H9 (cell line): ENCODE measurements at regions not wholly inside any gene's neighbourhood (a gene's known extent, or its start where the extent isn't known, plus 50 kb on each side); places are given as distances from the start of the nearest gene placed in this dataset.

Source experiments
- DNase-seq: peaks from one replicate; pipeline ENCODE4 v3.0.0-alpha.2; 2017
- H2AFZ ChIP-seq: one replicate; pipeline ENCODE4 v1.6.1; 2013; ENCODE audit warnings: mild to moderate bottlenecking, low read length, control low read depth, moderate library complexity
- H2AK5ac ChIP-seq: 2 replicates; pipeline ENCODE4 v1.6.1; 2013; ENCODE audit warnings: low read length, control low read depth, mixed read lengths; ENCODE audit not compliant: insufficient read length
- H2BK120ac ChIP-seq: one replicate; pipeline ENCODE4 v1.6.1; 2013; ENCODE audit warnings: low read depth, mild to moderate bottlenecking, low read length, control low read depth, inconsistent platforms; ENCODE audit not compliant: poor library complexity, severe bottlenecking
- H2BK12ac ChIP-seq: 2 replicates; pipeline ENCODE4 v1.6.1; 2013; ENCODE audit warnings: low read length, control low read depth, mixed read lengths, low read depth; ENCODE audit not compliant: insufficient read length
- H2BK15ac ChIP-seq: 2 replicates; pipeline ENCODE4 v1.6.1; 2013; ENCODE audit warnings: low read depth, low read length, control low read depth
- H2BK20ac ChIP-seq: one replicate; pipeline ENCODE4 v1.6.1; 2013; ENCODE audit warnings: low read depth, mild to moderate bottlenecking, low read length, control low read depth, inconsistent platforms; ENCODE audit not compliant: poor library complexity, severe bottlenecking
- H2BK5ac ChIP-seq: 2 replicates; pipeline ENCODE4 v1.6.1; 2013; ENCODE audit warnings: low read length, control low read depth, mixed read lengths; ENCODE audit not compliant: insufficient read length
- H3K14ac ChIP-seq: 2 replicates; pipeline ENCODE4 v1.6.1; 2013; ENCODE audit warnings: low read length, control low read depth; ENCODE audit not compliant: insufficient read depth
- H3K18ac ChIP-seq: 2 replicates; pipeline ENCODE4 v1.6.1; 2013; ENCODE audit warnings: low read depth, mild to moderate bottlenecking, mixed read lengths, low read length, control low read depth; ENCODE audit not compliant: insufficient read length
- H3K23ac ChIP-seq: 2 replicates; pipeline ENCODE4 v1.6.1; 2013; ENCODE audit warnings: low read length, control low read depth, mixed read lengths, low read depth; ENCODE audit not compliant: insufficient read length
- H3K23me2 ChIP-seq: 2 replicates; pipeline ENCODE4 v1.6.1; 2013; ENCODE audit warnings: low read depth, mild to moderate bottlenecking, mixed read lengths, low read length, control low read depth; ENCODE audit not compliant: insufficient read length, poor library complexity, severe bottlenecking
- H3K27ac ChIP-seq: 2 replicates; pipeline ENCODE4 v1.5.1; 2013; ENCODE audit warnings: low read length, control low read depth, mixed read lengths, low read depth; ENCODE audit not compliant: insufficient read length
- H3K27me3 ChIP-seq: 2 replicates; pipeline ENCODE4 v1.6.1; 2013; ENCODE audit warnings: low read length, control low read depth, inconsistent platforms; ENCODE audit not compliant: insufficient read depth
- H3K4ac ChIP-seq: 2 replicates; pipeline ENCODE4 v1.6.1; 2013; ENCODE audit warnings: low read depth, mild to moderate bottlenecking, control low read depth, inconsistent platforms, low read length, moderate library complexity
- H3K4me1 ChIP-seq: 2 replicates; pipeline ENCODE4 v1.6.1; 2013; ENCODE audit warnings: low read length, control low read depth, inconsistent platforms; ENCODE audit not compliant: insufficient read depth
- H3K4me2 ChIP-seq: 2 replicates; pipeline ENCODE4 v1.6.1; 2013; ENCODE audit warnings: low read length, control low read depth, mixed read lengths; ENCODE audit not compliant: insufficient read length, insufficient read depth
- H3K56ac ChIP-seq: 2 replicates; pipeline ENCODE4 v1.6.1; 2013; ENCODE audit warnings: low read depth, mild to moderate bottlenecking, mixed read lengths, low read length, control low read depth; ENCODE audit not compliant: insufficient read length
- H3K79me1 ChIP-seq: 2 replicates; pipeline ENCODE4 v1.6.1; 2013; ENCODE audit warnings: low read depth, mild to moderate bottlenecking, moderate library complexity, low read length, control low read depth, inconsistent platforms; ENCODE audit not compliant: insufficient read depth, poor library complexity, severe bottlenecking
- H3K79me2 ChIP-seq: 2 replicates; pipeline ENCODE4 v1.6.1; 2013; ENCODE audit warnings: low read length, control low read depth, inconsistent platforms; ENCODE audit not compliant: insufficient read depth
- H3K9ac ChIP-seq: 2 replicates; pipeline ENCODE4 v1.6.1; 2013; ENCODE audit warnings: low read length, control low read depth, mixed read lengths; ENCODE audit not compliant: insufficient read length; ENCODE audit errors: extremely low read depth
- H3K9me3 ChIP-seq: one replicate; pipeline ENCODE4 v1.6.1; 2013; ENCODE audit warnings: low read depth, low read length, inconsistent platforms; ENCODE audit not compliant: control insufficient read depth
- H3T11ph ChIP-seq: one replicate; pipeline ENCODE4 v1.6.1; 2013; ENCODE audit warnings: mild to moderate bottlenecking, low read length, control low read depth, inconsistent platforms
- H4K20me1 ChIP-seq: one replicate; pipeline ENCODE4 v1.6.1; 2013; ENCODE audit not compliant: control insufficient read depth, insufficient read length, insufficient read depth
- H4K5ac ChIP-seq: 2 replicates; pipeline ENCODE4 v1.6.1; 2013; ENCODE audit warnings: low read depth, mild to moderate bottlenecking, mixed read lengths, low read length, control low read depth; ENCODE audit not compliant: insufficient read length
- H4K8ac ChIP-seq: replicated peaks from 2 replicates; pipeline ENCODE4 v1.6.1; 2013; ENCODE audit warnings: low read length, control low read depth, mixed read lengths, low read depth; ENCODE audit not compliant: insufficient read length
- H4K91ac ChIP-seq: 2 replicates; pipeline ENCODE4 v1.6.1; 2013; ENCODE audit warnings: low read depth, mild to moderate bottlenecking, moderate library complexity, mixed read lengths, low read length, control low read depth; ENCODE audit not compliant: insufficient read length
- H3K27ac Mint-ChIP-seq, 3 experiments: 2 replicates in 2 of 3; 3 replicates in 1 of 3; pipeline ENCODE4 v1.8.0; 2020 to 2021; ENCODE audit warnings: mixed read lengths in 3 of 3, mild to moderate bottlenecking in 1 of 3, moderate library complexity in 1 of 3
- H3K27me3 Mint-ChIP-seq: 2 replicates; pipeline ENCODE4 v1.8.0; 2021; ENCODE audit warnings: low read depth, mild to moderate bottlenecking, moderate library complexity, mixed read lengths
- H3K36me3 Mint-ChIP-seq, 3 experiments: 2 replicates in 2 of 3; 3 replicates in 1 of 3; pipeline ENCODE4 v1.8.0; 2020 to 2021; ENCODE audit warnings: low read depth in 3 of 3, mixed read lengths in 3 of 3; ENCODE audit not compliant: insufficient read depth in 1 of 3
- H3K4me1 Mint-ChIP-seq, 2 experiments: 2 replicates each; pipeline ENCODE4 v1.8.0; 2020; ENCODE audit warnings: mixed read lengths in 2 of 2
- H3K4me3 Mint-ChIP-seq, 2 experiments: 2 replicates in 1 of 2; 3 replicates in 1 of 2; pipeline ENCODE4 v1.8.0; 2020 to 2021; ENCODE audit warnings: mild to moderate bottlenecking in 2 of 2, mixed read lengths in 2 of 2, moderate library complexity in 1 of 2
- H3K9me3 Mint-ChIP-seq, 2 experiments: 2 replicates in 1 of 2; 3 replicates in 1 of 2; pipeline ENCODE4 v1.8.0; 2020; ENCODE audit warnings: mild to moderate bottlenecking in 2 of 2, mixed read lengths in 2 of 2, moderate library complexity in 1 of 2
- WGBS: extraction: QIAGEN DNeasy Blood & Tissue Kit; methylation state at CpG from one replicate; pipeline ENCODE4 v1.1.7; 2013; ENCODE audit warnings: missing lambda C conversion rate, low lambda C conversion rate, mixed read lengths; ENCODE audit not compliant: insufficient read length; ENCODE audit errors: extremely low coverage; 5-methylcytosine and 5-hydroxymethylcytosine counted together
- TF ChIP-seq, protein P1 (sequence below): fragments of 200-600 bp; sonication (generic); conservative IDR thresholded peaks from 3 replicates; pipeline ENCODE4 v1.8.0; 2021; ENCODE audit warnings: antibody characterized with exemption, mild to moderate bottlenecking

DNA sequence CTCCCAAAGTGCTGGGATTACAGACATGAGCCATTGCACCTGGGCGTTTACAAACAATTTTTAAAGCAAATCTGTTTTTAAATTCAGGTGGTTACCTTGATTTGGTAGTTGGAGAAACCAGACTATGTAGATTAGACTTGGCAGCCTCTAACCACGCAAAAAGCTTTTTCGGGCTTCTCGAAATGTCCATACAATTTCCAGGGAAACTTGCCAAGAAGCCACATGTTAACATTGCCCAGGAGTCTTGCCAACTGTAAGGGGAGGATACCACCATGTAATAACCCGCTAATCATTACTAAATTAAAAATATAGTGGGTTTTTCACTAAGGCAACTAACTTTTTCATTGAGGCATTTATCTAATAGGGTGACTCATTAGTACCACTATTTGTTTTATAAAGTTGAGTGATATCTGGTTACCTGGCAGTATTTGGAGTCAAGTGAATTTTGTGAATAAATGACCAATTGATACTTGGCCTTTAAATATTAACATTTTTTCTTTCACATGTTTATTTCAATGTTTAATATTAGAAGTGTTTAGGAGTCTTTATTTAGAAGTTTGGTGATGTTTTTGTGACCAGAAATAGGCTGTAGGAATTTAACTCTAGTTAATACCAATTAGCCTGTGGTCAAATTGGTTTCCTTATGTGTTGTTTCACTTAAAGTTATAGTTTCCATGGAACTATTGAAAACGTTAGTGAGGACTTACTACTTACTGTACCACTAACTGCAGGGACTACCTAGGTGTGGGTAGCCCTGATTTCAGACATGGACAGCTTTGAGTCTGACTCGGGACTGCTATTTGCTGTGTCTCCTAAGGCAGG lies 61.3 kb downstream of the CLDN34 start:
- H3K4me1 ChIP-seq, result no peaks in the 10 kb centered on the region; the same call in 1 of the 2 replicates
- no peak overlapping the region for H2BK15ac ChIP-seq
- TF ChIP-seq, protein P1, sequence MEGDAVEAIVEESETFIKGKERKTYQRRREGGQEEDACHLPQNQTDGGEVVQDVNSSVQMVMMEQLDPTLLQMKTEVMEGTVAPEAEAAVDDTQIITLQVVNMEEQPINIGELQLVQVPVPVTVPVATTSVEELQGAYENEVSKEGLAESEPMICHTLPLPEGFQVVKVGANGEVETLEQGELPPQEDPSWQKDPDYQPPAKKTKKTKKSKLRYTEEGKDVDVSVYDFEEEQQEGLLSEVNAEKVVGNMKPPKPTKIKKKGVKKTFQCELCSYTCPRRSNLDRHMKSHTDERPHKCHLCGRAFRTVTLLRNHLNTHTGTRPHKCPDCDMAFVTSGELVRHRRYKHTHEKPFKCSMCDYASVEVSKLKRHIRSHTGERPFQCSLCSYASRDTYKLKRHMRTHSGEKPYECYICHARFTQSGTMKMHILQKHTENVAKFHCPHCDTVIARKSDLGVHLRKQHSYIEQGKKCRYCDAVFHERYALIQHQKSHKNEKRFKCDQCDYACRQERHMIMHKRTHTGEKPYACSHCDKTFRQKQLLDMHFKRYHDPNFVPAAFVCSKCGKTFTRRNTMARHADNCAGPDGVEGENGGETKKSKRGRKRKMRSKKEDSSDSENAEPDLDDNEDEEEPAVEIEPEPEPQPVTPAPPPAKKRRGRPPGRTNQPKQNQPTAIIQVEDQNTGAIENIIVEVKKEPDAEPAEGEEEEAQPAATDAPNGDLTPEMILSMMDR, result no peak

More for the DNA sequence above, 61.3 kb downstream of the CLDN34 start:
- Mint-ChIP-seq H3K4me3 (no peak overlapping the region), H3K36me3 (peaks cover 4 to 25% (median 11%) of the 10 kb centered on the region in 3 experiments; a peak in 4 of 7 replicates), H3K4me1 (peaks cover 23 to 24% of the 10 kb centered on the region in 2 experiments), H3K9me3 (peaks cover 41 to 49% of the 10 kb centered on the region in 2 experiments), H3K27ac (no peak overlapping the region), H3K27me3 (no peaks in the 10 kb centered on the region)
- no peak overlapping the region for H2AK5ac ChIP-seq
- no peaks in the 10 kb centered on the region for H4K20me1 ChIP-seq
- DNase-seq, result no peak
- no peaks in the 10 kb centered on the region for H3K79me1 ChIP-seq
- H2BK120ac ChIP-seq, result no peak overlapping the region
- no peak overlapping the region for H2BK20ac ChIP-seq
- H3K23ac ChIP-seq, result no peak overlapping the region
- no peak overlapping the region for H2AFZ ChIP-seq
- no peak overlapping the region for H3K9ac ChIP-seq
- no peak overlapping the region for H3K56ac ChIP-seq
- H3K4ac ChIP-seq, result no peak overlapping the region
- peaks cover 4% of the 10 kb centered on the region; the same call in 1 of the 2 replicates for H3K79me2 ChIP-seq
- no peak overlapping the region for H4K91ac ChIP-seq
- H3K27me3 ChIP-seq, result no peaks in the 10 kb centered on the region
- H3K9me3 ChIP-seq, result no peaks in the 10 kb centered on the region
- H4K5ac ChIP-seq, result no peak overlapping the region
- no peak overlapping the region for H2BK12ac ChIP-seq
- H3K18ac ChIP-seq, result no peak overlapping the region
- H3K4me2 ChIP-seq, result no peak overlapping the region
- no peak overlapping the region for H3K27ac ChIP-seq
- H4K8ac ChIP-seq, result no peak overlapping the region
- H3T11ph ChIP-seq, result no peak overlapping the region
- WGBS, result no CpG with 5 or more reads among the region's 7 CpGs
- no peak overlapping the region for H2BK5ac ChIP-seq
- H3K23me2 ChIP-seq, result no peaks in the 10 kb centered on the region
- no peak overlapping the region for H3K14ac ChIP-seq
